ENCODE measurements at regions not wholly inside any gene's neighbourhood (a gene's known extent, or its start where the extent isn't known, plus 50 kb on each side); places are given as distances from the start of the nearest gene placed in this dataset.

DNA sequence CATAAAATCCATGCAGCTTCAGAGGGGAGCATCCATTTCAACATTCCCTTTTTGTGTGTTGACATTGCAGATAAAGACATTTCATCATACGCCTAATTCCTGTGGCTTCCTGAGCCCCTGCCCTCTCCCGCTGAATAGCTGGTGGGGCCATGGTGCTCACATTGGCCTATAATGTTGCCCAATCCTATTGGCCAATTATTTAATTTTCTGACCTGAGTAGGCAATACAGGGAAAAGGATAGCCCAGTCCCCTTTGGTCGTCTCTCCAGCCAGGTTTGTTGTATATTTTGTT lies 163.8 kb upstream of the MYCN start:
- no peak for ATAC-seq
- TF ChIP-seq TCF4 (CRISPR knock-in tag; IDR thresholded peaks at IDR 0.05; ENCODE audit: borderline replicate concordance) (no peak), ISL1 (CRISPR knock-in tag; IDR thresholded peaks at IDR 0.05) (no peak), ZFP30 (CRISPR knock-in tag; IDR thresholded peaks at IDR 0.05) (no peak), ZNF70 (CRISPR knock-in tag; IDR thresholded peaks at IDR 0.05) (no peak), ESRRG (CRISPR knock-in tag; IDR thresholded peaks at IDR 0.05) (no peak), PPARA (CRISPR knock-in tag; IDR thresholded peaks at IDR 0.05; ENCODE audit: borderline replicate concordance) (no peak), OSR1 (CRISPR knock-in tag; IDR thresholded peaks at IDR 0.05) (no peak), ZFP3 (CRISPR knock-in tag; IDR thresholded peaks at IDR 0.05) (no peak), CSDC2 (CRISPR knock-in tag; IDR thresholded peaks at IDR 0.05) (no peak), ARNTL (CRISPR knock-in tag; IDR thresholded peaks at IDR 0.05; ENCODE audit: borderline replicate concordance, low read depth) (no peak), RARB (CRISPR knock-in tag; IDR thresholded peaks at IDR 0.05) (no peak), SNAI2 (CRISPR knock-in tag; IDR thresholded peaks at IDR 0.05) (no peak), ZNF565 (CRISPR knock-in tag; conservative IDR thresholded peaks at IDR 0.05; ENCODE audit: low read depth) (no peak)
- TF ChIP-seq, protein P1, sequence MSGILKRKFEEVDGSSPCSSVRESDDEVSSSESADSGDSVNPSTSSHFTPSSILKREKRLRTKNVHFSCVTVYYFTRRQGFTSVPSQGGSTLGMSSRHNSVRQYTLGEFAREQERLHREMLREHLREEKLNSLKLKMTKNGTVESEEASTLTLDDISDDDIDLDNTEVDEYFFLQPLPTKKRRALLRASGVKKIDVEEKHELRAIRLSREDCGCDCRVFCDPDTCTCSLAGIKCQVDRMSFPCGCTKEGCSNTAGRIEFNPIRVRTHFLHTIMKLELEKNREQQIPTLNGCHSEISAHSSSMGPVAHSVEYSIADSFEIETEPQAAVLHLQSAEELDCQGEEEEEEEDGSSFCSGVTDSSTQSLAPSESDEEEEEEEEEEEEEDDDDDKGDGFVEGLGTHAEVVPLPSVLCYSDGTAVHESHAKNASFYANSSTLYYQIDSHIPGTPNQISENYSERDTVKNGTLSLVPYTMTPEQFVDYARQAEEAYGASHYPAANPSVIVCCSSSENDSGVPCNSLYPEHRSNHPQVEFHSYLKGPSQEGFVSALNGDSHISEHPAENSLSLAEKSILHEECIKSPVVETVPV (CRISPR knock-in tag; IDR thresholded peaks at IDR 0.05) = no peak
- TF ChIP-seq, protein P2, sequence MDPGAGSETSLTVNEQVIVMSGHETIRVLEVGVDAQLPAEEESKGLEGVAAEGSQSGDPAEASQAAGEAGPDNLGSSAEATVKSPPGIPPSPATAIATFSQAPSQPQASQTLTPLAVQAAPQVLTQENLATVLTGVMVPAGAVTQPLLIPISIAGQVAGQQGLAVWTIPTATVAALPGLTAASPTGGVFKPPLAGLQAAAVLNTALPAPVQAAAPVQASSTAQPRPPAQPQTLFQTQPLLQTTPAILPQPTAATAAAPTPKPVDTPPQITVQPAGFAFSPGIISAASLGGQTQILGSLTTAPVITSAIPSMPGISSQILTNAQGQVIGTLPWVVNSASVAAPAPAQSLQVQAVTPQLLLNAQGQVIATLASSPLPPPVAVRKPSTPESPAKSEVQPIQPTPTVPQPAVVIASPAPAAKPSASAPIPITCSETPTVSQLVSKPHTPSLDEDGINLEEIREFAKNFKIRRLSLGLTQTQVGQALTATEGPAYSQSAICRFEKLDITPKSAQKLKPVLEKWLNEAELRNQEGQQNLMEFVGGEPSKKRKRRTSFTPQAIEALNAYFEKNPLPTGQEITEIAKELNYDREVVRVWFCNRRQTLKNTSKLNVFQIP (CRISPR knock-in tag; IDR thresholded peaks at IDR 0.05; ENCODE audit: borderline replicate concordance, low read depth) = no peak
- TF ChIP-seq, protein P3, sequence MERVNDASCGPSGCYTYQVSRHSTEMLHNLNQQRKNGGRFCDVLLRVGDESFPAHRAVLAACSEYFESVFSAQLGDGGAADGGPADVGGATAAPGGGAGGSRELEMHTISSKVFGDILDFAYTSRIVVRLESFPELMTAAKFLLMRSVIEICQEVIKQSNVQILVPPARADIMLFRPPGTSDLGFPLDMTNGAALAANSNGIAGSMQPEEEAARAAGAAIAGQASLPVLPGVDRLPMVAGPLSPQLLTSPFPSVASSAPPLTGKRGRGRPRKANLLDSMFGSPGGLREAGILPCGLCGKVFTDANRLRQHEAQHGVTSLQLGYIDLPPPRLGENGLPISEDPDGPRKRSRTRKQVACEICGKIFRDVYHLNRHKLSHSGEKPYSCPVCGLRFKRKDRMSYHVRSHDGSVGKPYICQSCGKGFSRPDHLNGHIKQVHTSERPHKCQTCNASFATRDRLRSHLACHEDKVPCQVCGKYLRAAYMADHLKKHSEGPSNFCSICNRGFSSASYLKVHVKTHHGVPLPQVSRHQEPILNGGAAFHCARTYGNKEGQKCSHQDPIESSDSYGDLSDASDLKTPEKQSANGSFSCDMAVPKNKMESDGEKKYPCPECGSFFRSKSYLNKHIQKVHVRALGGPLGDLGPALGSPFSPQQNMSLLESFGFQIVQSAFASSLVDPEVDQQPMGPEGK (CRISPR knock-in tag; IDR thresholded peaks at IDR 0.05; ENCODE audit: borderline replicate concordance) = no peak

DNA sequence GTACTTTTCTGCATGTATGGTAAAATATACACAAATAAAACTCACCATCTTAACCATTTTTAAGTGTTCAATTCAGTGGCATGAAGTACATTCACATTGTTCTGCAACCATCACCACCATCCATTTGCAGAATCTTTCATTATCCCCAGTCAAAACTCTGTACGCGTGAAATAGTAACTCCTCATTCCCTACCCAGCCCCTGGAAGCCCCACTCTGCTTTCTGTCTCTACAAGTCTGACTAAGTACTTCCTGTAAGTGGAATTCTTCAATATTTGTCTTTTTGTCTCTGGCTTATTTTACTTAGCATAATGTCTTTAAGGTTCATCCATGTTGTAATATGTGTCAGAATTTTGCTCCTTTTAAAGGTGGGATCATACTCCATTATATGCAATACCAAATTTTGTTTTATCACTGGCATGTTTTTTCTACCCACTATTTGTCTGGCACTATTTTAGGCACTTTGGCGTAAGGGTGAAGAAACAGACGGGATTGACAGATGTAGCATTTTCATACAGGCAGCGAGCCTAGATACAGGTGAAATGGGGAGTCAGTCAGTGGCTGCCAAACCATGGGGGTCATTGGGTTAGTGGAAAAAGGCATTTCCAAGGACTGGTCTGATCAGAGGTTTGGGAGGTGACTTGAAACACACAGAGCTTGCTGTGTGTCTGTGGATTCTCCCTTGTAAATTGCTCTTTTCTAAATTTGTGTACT lies 163.2 kb upstream of the MYCN start:
- TF ChIP-seq, protein P3 (CRISPR knock-in tag; IDR thresholded peaks at IDR 0.05; ENCODE audit: borderline replicate concordance) = no peak
- TF ChIP-seq TOX (CRISPR knock-in tag; IDR thresholded peaks at IDR 0.05; ENCODE audit: borderline replicate concordance) (no peak), PPARA (CRISPR knock-in tag; IDR thresholded peaks at IDR 0.05; ENCODE audit: borderline replicate concordance) (no peak)
- TF ChIP-seq, protein P4, sequence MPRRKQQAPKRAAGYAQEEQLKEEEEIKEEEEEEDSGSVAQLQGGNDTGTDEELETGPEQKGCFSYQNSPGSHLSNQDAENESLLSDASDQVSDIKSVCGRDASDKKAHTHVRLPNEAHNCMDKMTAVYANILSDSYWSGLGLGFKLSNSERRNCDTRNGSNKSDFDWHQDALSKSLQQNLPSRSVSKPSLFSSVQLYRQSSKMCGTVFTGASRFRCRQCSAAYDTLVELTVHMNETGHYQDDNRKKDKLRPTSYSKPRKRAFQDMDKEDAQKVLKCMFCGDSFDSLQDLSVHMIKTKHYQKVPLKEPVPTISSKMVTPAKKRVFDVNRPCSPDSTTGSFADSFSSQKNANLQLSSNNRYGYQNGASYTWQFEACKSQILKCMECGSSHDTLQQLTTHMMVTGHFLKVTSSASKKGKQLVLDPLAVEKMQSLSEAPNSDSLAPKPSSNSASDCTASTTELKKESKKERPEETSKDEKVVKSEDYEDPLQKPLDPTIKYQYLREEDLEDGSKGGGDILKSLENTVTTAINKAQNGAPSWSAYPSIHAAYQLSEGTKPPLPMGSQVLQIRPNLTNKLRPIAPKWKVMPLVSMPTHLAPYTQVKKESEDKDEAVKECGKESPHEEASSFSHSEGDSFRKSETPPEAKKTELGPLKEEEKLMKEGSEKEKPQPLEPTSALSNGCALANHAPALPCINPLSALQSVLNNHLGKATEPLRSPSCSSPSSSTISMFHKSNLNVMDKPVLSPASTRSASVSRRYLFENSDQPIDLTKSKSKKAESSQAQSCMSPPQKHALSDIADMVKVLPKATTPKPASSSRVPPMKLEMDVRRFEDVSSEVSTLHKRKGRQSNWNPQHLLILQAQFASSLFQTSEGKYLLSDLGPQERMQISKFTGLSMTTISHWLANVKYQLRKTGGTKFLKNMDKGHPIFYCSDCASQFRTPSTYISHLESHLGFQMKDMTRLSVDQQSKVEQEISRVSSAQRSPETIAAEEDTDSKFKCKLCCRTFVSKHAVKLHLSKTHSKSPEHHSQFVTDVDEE (CRISPR knock-in tag; IDR thresholded peaks at IDR 0.05) = no peak
- TF ChIP-seq, protein P1 (CRISPR knock-in tag; IDR thresholded peaks at IDR 0.05) = no peak
- no peak for ATAC-seq
